Keratinocyte (primary cell): ENCODE measurements at regions not wholly inside any gene's neighbourhood (a gene's known extent, or its start where the extent isn't known, plus 50 kb on each side); places are given as distances from the start of the nearest gene placed in this dataset.

ENCODE experiments used
- EZH2 ChIP-seq: IDR thresholded peaks from one replicate; pipeline ENCODE4 v1.6.1; 2012; ENCODE audit warnings: inconsistent platforms, mild to moderate bottlenecking, low read length, moderate library complexity
- TF ChIP-seq, protein P1 (sequence below), 3 experiments: IDR thresholded peaks in 1 of 3; conservative IDR thresholded peaks in 1 of 3; optimal IDR thresholded peaks in 1 of 3; 2 replicates in 2 of 3; 3 replicates in 1 of 3; pipeline versions ENCODE3 to v1.5.1; 2011; ENCODE audit warnings: low read length in 3 of 3, mild to moderate bottlenecking in 3 of 3, moderate library complexity in 2 of 3, control low read depth in 1 of 3, inconsistent platforms in 1 of 3; ENCODE audit not compliant: insufficient read depth in 2 of 3; ENCODE audit errors: extremely low read depth in 1 of 3

DNA sequence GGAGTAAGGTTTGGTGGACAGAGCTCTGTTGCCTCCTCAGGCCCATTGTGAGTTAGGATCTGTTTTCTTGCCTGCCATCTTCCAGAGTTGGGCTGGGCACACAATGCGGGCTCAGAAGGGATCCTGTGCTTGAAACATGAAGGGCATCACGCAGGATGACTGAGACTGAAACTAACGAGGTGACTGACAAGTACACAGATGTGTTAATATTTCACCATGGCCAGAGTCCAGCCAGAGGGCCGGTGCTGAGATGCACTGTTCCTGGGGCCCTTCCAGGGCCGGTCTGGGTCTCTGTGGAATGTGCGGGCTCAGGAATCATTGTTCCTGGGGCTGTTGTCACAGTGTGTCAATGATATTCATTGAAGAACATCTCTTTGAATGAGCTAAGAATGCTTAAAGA is 163.7 kb downstream of the URI1 start:
- TF ChIP-seq, protein P1, sequence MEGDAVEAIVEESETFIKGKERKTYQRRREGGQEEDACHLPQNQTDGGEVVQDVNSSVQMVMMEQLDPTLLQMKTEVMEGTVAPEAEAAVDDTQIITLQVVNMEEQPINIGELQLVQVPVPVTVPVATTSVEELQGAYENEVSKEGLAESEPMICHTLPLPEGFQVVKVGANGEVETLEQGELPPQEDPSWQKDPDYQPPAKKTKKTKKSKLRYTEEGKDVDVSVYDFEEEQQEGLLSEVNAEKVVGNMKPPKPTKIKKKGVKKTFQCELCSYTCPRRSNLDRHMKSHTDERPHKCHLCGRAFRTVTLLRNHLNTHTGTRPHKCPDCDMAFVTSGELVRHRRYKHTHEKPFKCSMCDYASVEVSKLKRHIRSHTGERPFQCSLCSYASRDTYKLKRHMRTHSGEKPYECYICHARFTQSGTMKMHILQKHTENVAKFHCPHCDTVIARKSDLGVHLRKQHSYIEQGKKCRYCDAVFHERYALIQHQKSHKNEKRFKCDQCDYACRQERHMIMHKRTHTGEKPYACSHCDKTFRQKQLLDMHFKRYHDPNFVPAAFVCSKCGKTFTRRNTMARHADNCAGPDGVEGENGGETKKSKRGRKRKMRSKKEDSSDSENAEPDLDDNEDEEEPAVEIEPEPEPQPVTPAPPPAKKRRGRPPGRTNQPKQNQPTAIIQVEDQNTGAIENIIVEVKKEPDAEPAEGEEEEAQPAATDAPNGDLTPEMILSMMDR (optimal IDR thresholded peaks at IDR 0.05 in 1 of 3, IDR thresholded peaks at IDR 0.05 in 1 of 3, conservative IDR thresholded peaks at IDR 0.05 in 1 of 3; ENCODE audit: extremely low read depth in 1 of 3, insufficient read depth in 2 of 3, low read length in 3 of 3) = no peak
- TF ChIP-seq EZH2 = no peak
